ENCODE measurements at regions not wholly inside any gene's neighbourhood (a gene's known extent, or its start where the extent isn't known, plus 50 kb on each side); places are given as distances from the start of the nearest gene placed in this dataset.

- TF ChIP-seq CTCF (conservative IDR thresholded peaks at IDR 0.05 in 1 of 2, IDR thresholded peaks at IDR 0.05 in 1 of 2; ENCODE audit: extremely low read depth in 1 of 2, insufficient read depth in 1 of 2, low read depth in 1 of 2, low read length in 2 of 2) (no peak), EZH2 (IDR thresholded peaks at IDR 0.05; ENCODE audit: borderline replicate concordance, low read length) (no peak)
These were observed 273.6 kb downstream of the TRAM1L1 start for GRCh38 chr4:116811730-116812129.

All from mammary epithelial cell (primary cell).